ENCODE measurements at regions not wholly inside any gene's neighbourhood (a gene's known extent, or its start where the extent isn't known, plus 50 kb on each side); places are given as distances from the start of the nearest gene placed in this dataset.
A peak's percentile ranks its signal among the peaks of the same experiment; 100 is the strongest.

GRCh38 chr20:16194617-16195360 is 378.5 kb downstream of the KIF16B start:
- Histone ChIP-seq H3K4me3 (no peak overlapping the region), H3K36me3 (no peaks in the 10 kb centered on the region), H3K9me3 (no peaks in the 10 kb centered on the region), H3K27ac (no peak overlapping the region), H3K4me1 (no peaks in the 10 kb centered on the region), H3K27me3 (no peaks in the 10 kb centered on the region)
- 56% methylated on average over 2 of the region's 2 CpGs for WGBS (ENCODE audit: insufficient coverage, low coverage, low lambda C conversion rate, missing lambda C conversion rate)
- no peak for ATAC-seq
- intact Hi-C loops (cut with DNase I): no loop called here
- TF ChIP-seq POLR2A (IDR thresholded peaks at IDR 0.05) (no peak), CTCF (IDR thresholded peaks at IDR 0.05) (no peak)
- no peak for DNase-seq

GRCh38 chr20:16191496-16191895 is 381.8 kb downstream of the KIF16B start:
- Histone ChIP-seq H3K27me3 (no peaks in the 10 kb centered on the region), H3K36me3 (no peaks in the 10 kb centered on the region), H3K27ac (no peak overlapping the region), H3K4me1 (no peaks in the 10 kb centered on the region), H3K4me3 (no peak overlapping the region), H3K9me3 (no peaks in the 10 kb centered on the region)
- intact Hi-C loops (cut with DNase I): no loop called here
- ATAC-seq (peak in 3 of 4 donors; percentile 38 to 81 (median 68)), DNase-seq (no peak)
- WGBS (ENCODE audit: insufficient coverage, low coverage, low lambda C conversion rate, missing lambda C conversion rate): 44% methylated on average over 2 of the region's 2 CpGs
- TF ChIP-seq CTCF (IDR thresholded peaks at IDR 0.05): no peak
- TF ChIP-seq POLR2A (IDR thresholded peaks at IDR 0.05): no peak

- H3K36me3 ChIP-seq: no peaks in the 10 kb centered on the region
- H3K9me3 ChIP-seq: no peaks in the 10 kb centered on the region
- no peak overlapping the region for H3K4me3 ChIP-seq
- H3K4me1 ChIP-seq: no peaks in the 10 kb centered on the region
- H3K27ac ChIP-seq: no peak overlapping the region
- intact Hi-C loops (cut with DNase I): no loop called here
- no peak for TF ChIP-seq POLR2A (IDR thresholded peaks at IDR 0.05)
- 56% methylated on average over 3 of the region's 4 CpGs for WGBS (ENCODE audit: insufficient coverage, low coverage, low lambda C conversion rate, missing lambda C conversion rate)
- ATAC-seq (no peak), DNase-seq (no peak)
- H3K27me3 ChIP-seq: no peaks in the 10 kb centered on the region
Observed at GRCh38 chr20:16189371-16189770, 383.9 kb downstream of the KIF16B start.

- 83% methylated on average over 1 of the region's 2 CpGs for WGBS (ENCODE audit: insufficient coverage, low coverage, low lambda C conversion rate, missing lambda C conversion rate)
Observed at GRCh38 chr20:16187956-16188616, 385.2 kb downstream of the KIF16B start.

More at GRCh38 chr20:16187956-16188616, 385.2 kb downstream of the KIF16B start:
- no peak for DNase-seq
- Histone ChIP-seq H3K36me3 (no peaks in the 10 kb centered on the region), H3K4me3 (no peak overlapping the region), H3K27ac (no peak overlapping the region), H3K27me3 (no peaks in the 10 kb centered on the region), H3K4me1 (no peaks in the 10 kb centered on the region), H3K9me3 (no peaks in the 10 kb centered on the region)
- intact Hi-C loops (cut with DNase I): no loop called here
- ATAC-seq: no peak
- TF ChIP-seq POLR2A (IDR thresholded peaks at IDR 0.05): no peak
- no peak for TF ChIP-seq CTCF (IDR thresholded peaks at IDR 0.05)
